HG03520 (cell line): ENCODE measurements at regions not wholly inside any gene's neighbourhood (a gene's known extent, or its start where the extent isn't known, plus 50 kb on each side); places are given as distances from the start of the nearest gene placed in this dataset.
"Not testable (repeated sequence)": the region's sequence is repeated elsewhere in the genome, so short reads cannot be mapped to it uniquely, and the experiment has no call there.

Source experiments
- ATAC-seq: cut with Tn5 transposase; IDR thresholded peaks from one replicate; pipeline ENCODE4 v1.9.1; 2021; ENCODE audit warnings: mild to moderate bottlenecking, moderate library complexity; ENCODE audit not compliant: unreplicated experiment

DNA sequence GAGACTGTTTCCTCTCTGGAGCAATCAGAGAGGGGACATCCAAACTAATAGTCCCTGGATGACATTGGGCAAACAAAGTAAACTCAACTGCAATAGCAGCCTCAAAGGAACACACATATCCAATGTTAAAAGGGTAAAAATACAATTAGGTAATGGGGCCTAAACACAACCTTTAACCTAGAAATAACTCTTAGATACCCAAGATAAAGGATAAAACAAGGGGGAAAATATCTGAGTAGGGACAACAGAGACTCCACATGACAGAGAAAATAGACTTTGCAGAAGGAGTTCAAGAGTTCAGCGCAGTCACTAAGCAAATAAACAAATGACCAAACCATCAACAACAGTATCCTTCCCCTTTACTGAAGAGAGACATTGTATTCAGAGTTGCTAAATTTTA is 149.3 kb downstream of the FBXO4 start:
- no peak for ATAC-seq

- no peak for ATAC-seq
Observed at GRCh38 chr5:42089705-42090104, 164.6 kb downstream of the FBXO4 start.

GRCh38 chr5:42090162-42090561 is 165.1 kb downstream of the FBXO4 start:
- ATAC-seq, result no peak

DNA sequence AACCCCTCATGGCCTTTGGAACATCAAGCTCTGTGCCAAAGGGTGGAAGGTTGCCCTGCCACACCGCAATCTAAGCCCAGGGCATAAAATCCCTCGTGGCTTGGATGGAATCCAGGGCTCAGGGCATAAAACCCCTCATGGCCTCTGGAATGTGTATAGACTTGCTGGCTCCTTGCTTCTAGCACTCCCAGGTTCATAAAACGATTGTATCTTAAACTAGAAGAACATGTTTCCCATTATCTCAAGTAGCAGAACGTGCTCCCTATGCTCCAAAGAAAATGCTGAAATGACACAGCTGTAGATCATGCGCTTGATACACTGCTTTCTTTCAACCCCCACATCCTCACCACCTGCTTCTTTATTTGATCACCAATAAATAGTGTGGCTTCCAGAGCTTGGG is 174.8 kb downstream of the FBXO4 start:
- ATAC-seq, result not testable (repeated sequence)

GRCh38 chr5:42108468-42108867 is 183.4 kb downstream of the FBXO4 start:
- no peak for ATAC-seq

- ATAC-seq, result no peak
Observed at GRCh38 chr5:42109006-42109572, 184.0 kb downstream of the FBXO4 start.

- not testable (repeated sequence) for ATAC-seq
Observed at GRCh38 chr5:42115721-42116120, 190.6 kb downstream of the FBXO4 start.

GRCh38 chr5:42120070-42120469 is 195.0 kb downstream of the FBXO4 start:
- no peak for ATAC-seq

DNA sequence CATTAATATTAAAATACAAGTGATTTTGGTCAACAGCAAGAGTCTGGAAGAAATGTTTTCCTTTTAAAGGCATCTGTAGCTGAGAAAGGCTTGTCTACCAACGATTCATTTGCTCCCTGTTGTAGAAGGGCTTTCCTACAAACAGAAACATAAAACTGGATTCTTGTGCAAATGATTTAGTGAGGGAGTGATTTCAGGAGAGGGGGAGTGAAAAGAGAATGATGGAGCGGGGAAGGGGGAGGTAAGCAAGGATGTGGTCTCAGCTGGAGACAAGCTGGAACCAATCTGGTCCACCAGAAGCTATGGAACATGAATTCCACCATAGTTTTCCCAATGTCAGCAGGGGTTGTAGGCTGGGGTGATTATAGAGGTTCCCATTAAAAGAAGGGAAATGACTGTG is 196.3 kb downstream of the FBXO4 start:
- no peak for ATAC-seq

DNA sequence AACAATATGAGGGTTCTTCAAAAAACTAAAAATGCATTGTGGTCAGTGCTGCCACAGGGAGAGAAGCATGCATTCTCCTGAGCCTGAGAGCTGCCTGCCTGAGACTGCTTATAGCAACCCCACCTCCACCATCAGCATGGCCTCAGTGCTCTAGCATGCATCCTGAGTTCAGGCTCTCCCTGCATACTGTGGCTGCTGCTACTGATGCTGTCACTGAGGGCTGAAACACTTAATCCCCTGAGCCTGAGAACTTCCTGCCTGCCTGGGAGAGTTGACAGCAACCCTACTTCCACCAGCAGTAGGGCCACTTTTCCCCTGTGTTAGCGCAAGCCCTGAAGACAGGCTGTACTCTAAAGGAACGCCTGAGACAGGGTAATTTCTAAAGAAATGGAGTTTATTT is 206.0 kb downstream of the FBXO4 start:
- ATAC-seq, result no peak

DNA sequence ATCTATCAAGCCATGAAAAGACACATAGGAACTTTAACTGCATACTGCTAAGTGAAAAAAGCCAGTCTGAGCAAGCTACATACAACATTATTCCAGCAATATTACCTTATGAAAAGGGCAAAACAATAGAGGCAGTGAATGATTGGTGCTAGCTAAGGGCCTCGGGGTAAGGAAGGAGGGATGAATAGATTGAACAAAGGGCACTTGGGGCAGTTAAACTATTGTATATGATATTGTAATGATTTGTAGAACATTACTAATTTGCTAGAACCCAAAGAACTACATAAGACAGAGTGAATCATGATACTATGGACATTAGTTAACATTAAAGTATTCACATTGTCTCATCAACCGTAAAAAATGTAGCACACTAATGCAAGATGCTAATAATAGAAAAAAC is 218.3 kb downstream of the FBXO4 start:
- no peak for ATAC-seq

GRCh38 chr5:42148813-42149212 is 223.7 kb downstream of the FBXO4 start:
- no peak for ATAC-seq

- ATAC-seq, result no peak
Observed at GRCh38 chr5:42157215-42157614, 232.1 kb downstream of the FBXO4 start.

DNA sequence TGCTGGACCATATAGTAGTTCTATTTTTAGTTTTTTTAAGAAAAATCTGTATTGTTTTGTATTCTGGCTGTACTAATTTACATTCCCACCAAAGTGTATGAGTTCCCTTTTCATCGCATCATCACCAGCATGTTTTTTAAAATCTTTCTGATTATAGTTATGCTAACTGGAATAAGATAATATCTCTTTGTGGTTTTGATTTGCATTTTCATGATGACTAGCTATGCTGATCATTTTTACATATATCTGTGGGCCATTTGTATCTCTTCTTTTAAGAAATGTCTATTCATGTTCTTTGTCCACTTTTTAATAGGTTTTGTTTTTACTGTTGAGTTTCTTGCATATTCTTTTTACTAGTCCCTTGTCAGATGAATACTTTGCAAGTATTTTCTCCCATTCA is 238.0 kb downstream of the FBXO4 start:
- no peak for ATAC-seq

DNA sequence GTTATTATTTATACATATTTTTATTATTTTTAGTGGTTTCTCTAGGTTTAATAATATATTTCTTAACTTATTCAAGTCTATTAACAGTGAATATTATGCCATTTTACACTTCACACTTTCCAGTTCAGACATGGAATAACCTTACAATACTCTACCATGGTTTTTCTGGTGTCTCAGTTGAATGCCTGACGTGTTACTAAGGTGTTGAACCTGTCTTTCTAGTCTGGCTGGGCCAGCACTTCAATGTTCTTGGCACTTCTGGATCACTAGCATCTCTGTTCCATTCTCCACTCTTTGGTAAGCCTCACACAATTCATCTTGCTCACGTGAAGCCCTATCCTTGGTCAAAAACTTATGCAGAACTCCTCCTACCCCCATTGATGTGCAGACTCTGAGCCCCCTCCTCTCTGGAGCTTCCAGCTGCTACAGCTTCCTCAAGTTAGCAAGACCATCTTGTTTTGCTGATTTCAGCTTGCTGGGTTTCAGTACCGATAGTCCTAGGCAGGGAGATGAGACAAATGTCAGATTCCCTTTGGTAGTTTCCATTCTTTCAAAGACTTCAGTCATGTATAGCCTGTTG is 243.1 kb downstream of the FBXO4 start:
- no peak for ATAC-seq

DNA sequence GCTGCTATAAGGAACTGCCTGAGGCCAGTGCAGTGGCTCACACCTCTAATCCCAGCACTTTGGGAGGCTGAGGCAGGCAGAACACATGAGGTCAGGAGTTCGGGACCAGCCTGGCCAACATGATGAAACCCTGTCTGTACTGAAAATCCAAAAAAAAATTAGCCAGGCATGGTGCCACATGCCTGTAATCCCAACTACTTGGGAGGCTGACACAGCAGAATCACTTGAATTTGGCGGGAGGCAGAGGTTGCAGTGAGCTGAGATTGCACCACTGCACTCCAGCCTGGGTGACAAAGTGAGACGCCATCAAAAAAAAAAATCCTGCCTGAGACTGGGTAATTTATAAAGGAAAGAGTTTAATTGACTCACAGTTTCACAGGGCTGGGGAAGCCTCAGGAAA is 247.1 kb upstream of the GHR start:
- not testable (repeated sequence) for ATAC-seq

DNA sequence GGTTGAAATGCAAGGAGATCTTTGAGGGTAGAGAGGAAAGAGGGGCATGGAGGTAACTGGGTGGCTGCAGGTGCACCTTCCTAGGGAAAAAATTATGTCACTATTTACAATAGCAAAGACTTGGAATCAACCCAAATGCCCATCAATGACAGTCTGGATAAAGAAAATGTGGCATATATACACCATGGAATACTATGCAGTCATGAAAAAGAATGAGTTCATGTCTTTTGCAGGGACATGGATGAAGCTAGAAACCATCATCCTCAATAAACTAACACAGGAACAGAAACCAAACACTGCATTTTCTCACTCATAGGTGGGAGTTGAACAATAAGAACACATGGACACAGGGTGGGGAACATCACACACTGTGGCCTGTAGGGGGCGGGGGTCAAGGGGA is 243.4 kb upstream of the GHR start:
- ATAC-seq, result not testable (repeated sequence)

GRCh38 chr5:42216904-42217303 is 206.3 kb upstream of the GHR start:
- ATAC-seq, result no peak

DNA sequence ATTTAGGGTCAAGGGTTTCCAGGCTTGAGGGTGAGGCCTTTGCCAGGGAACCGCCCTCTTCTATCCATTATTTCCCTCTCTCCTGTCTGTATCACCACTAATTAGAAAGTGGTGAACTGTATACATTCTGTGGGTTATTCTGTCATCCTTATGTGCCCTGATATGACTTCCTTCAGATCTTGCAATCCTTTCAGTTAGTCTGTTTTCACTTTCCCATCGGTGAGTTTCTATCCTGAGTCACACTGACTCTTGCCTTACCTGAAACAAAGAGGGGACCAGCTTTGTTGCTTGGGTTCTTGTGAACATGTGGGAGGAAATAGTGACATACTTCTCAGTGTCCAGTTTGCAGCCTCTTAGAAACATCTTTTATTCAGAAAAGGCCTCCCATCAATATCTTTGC is 205.4 kb upstream of the GHR start:
- ATAC-seq, result no peak

- ATAC-seq, result no peak
Observed at GRCh38 chr5:42225009-42225408, 198.2 kb upstream of the GHR start.

- no peak for ATAC-seq
Observed at GRCh38 chr5:42228279-42228678, 195.0 kb upstream of the GHR start.

DNA sequence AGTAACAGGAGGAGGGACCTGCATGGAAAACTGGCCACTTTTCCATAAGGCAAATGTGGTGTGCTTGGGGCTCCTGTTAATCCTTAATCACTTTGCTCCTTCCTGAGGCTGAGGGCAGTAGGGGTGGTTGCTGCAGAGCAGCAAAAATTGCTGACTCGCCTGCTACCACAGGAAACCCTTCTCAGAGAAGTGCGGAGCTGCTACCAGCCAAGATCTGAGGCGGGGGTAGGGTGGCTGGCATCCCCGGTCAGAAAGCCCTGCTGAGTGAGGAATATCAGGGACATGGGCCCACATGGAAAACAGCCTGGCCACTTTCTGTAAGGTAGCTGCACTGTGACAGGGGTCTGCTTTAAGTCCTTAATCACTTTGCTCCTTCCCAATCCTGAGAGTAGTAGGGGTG is 192.4 kb upstream of the GHR start:
- ATAC-seq, result no peak

DNA sequence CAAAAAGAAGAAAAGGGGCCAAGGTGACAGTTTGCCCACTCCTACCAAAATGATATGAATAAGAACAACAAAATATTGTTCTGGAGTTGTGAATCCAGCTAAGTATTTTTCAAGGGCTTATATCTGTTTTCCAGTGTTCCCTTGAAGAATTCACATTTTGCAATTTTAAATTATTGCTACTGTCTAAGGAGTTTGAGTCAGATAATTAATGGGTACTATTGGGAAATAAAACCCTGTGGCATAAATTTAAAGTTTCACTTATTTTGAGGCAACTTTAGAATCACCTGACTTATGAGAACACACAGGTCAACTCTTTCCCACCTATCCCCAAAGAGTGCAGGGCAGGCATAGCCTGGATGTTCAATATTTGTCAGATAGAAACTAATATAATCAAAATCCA is 188.0 kb upstream of the GHR start:
- no peak for ATAC-seq
